ENCODE measurements at regions not wholly inside any gene's neighbourhood (a gene's known extent, or its start where the extent isn't known, plus 50 kb on each side); places are given as distances from the start of the nearest gene placed in this dataset.
"Not testable (repeated sequence)": the region's sequence is repeated elsewhere in the genome, so short reads cannot be mapped to it uniquely, and the experiment has no call there.

- in situ Hi-C loops (cut with HindIII; ENCODE audit: low sequenced_read_pairs), result no loop called here
Observed at GRCh38 chr14:43135877-43136411, 1371.1 kb downstream of the FSCB start.

GRCh38 chr14:43132441-43132840 lies 1374.6 kb downstream of the FSCB start:
- in situ Hi-C loops (cut with HindIII; ENCODE audit: low sequenced_read_pairs), result no loop called here

- in situ Hi-C loops (cut with HindIII; ENCODE audit: low sequenced_read_pairs), result not testable (repeated sequence)
Observed at GRCh38 chr14:43128429-43128828, 1378.7 kb downstream of the FSCB start.

- in situ Hi-C loops (cut with HindIII; ENCODE audit: low sequenced_read_pairs), result not testable (repeated sequence)
Observed at GRCh38 chr14:43127874-43128273, 1379.2 kb downstream of the FSCB start.

GRCh38 chr14:43123544-43123943 lies 1383.5 kb downstream of the FSCB start:
- in situ Hi-C loops (cut with HindIII; ENCODE audit: low sequenced_read_pairs), result no loop called here

- in situ Hi-C loops (cut with HindIII; ENCODE audit: low sequenced_read_pairs), result no loop called here
Observed at GRCh38 chr14:43119672-43120071, 1387.4 kb downstream of the FSCB start.

- in situ Hi-C loops (cut with HindIII; ENCODE audit: low sequenced_read_pairs), result no loop called here
Observed at GRCh38 chr14:43116341-43116740, 1390.7 kb downstream of the FSCB start.

- in situ Hi-C loops (cut with HindIII; ENCODE audit: low sequenced_read_pairs), result no loop called here
Observed at GRCh38 chr14:43105305-43105704, 1401.8 kb downstream of the FSCB start.

GRCh38 chr14:43090380-43090779 lies 1416.7 kb downstream of the FSCB start:
- in situ Hi-C loops (cut with HindIII; ENCODE audit: low sequenced_read_pairs), result no loop called here

- in situ Hi-C loops (cut with HindIII; ENCODE audit: low sequenced_read_pairs), result no loop called here
Observed at GRCh38 chr14:43087666-43088065, 1419.4 kb downstream of the FSCB start.

GRCh38 chr14:43085819-43086218 lies 1421.3 kb downstream of the FSCB start:
- in situ Hi-C loops (cut with HindIII; ENCODE audit: low sequenced_read_pairs), result no loop called here

- in situ Hi-C loops (cut with HindIII; ENCODE audit: low sequenced_read_pairs), result not testable (repeated sequence)
Observed at GRCh38 chr14:43067372-43067771, 1439.7 kb downstream of the FSCB start.

- in situ Hi-C loops (cut with HindIII; ENCODE audit: low sequenced_read_pairs), result no loop called here
Observed at GRCh38 chr14:43056106-43056505, 1449.4 kb downstream of the LRFN5 start.

GRCh38 chr14:43052897-43053296 lies 1446.2 kb downstream of the LRFN5 start:
- in situ Hi-C loops (cut with HindIII; ENCODE audit: low sequenced_read_pairs), result no loop called here

- in situ Hi-C loops (cut with HindIII; ENCODE audit: low sequenced_read_pairs), result no loop called here
Observed at GRCh38 chr14:43043850-43044249, 1437.2 kb downstream of the LRFN5 start.

- in situ Hi-C loops (cut with HindIII; ENCODE audit: low sequenced_read_pairs), result no loop called here
Observed at GRCh38 chr14:43042408-43042807, 1435.7 kb downstream of the LRFN5 start.

GRCh38 chr14:43041976-43042375 lies 1435.3 kb downstream of the LRFN5 start:
- in situ Hi-C loops (cut with HindIII; ENCODE audit: low sequenced_read_pairs), result no loop called here

GRCh38 chr14:43041207-43041606 lies 1434.5 kb downstream of the LRFN5 start:
- in situ Hi-C loops (cut with HindIII; ENCODE audit: low sequenced_read_pairs), result no loop called here

GRCh38 chr14:43039881-43040280 lies 1433.2 kb downstream of the LRFN5 start:
- in situ Hi-C loops (cut with HindIII; ENCODE audit: low sequenced_read_pairs), result no loop called here

GRCh38 chr14:43031598-43031997 lies 1424.9 kb downstream of the LRFN5 start:
- in situ Hi-C loops (cut with HindIII; ENCODE audit: low sequenced_read_pairs), result no loop called here

GRCh38 chr14:43022094-43022800 lies 1415.6 kb downstream of the LRFN5 start:
- in situ Hi-C loops (cut with HindIII; ENCODE audit: low sequenced_read_pairs), result no loop called here

- in situ Hi-C loops (cut with HindIII; ENCODE audit: low sequenced_read_pairs), result no loop called here
Observed at GRCh38 chr14:43019826-43020225, 1413.2 kb downstream of the LRFN5 start.

- in situ Hi-C loops (cut with HindIII; ENCODE audit: low sequenced_read_pairs), result no loop called here
Observed at GRCh38 chr14:43014338-43014737, 1407.7 kb downstream of the LRFN5 start.

All from endothelial cell of hepatic sinusoid (primary cell).